OCI-LY1 (cell line): ENCODE measurements at regions not wholly inside any gene's neighbourhood (a gene's known extent, or its start where the extent isn't known, plus 50 kb on each side); places are given as distances from the start of the nearest gene placed in this dataset.

Experiments
- EZH2 ChIP-seq: fragments of 200-600 bp; sonication (generic), shearing (Covaris generic); IDR thresholded peaks from 2 replicates; pipeline ENCODE4 v1.8.0; 2017; ENCODE audit warnings: borderline replicate concordance, mixed run types, mild to moderate bottlenecking, antibody characterized with exemption, low read length, moderate library complexity, mixed read lengths
- TF ChIP-seq, protein P1 (sequence below): fragments of 200-600 bp; sonication (generic), shearing (Covaris generic); IDR thresholded peaks from 2 replicates; pipeline ENCODE4 v1.5.1; 2017; ENCODE audit warnings: mild to moderate bottlenecking, antibody characterized with exemption, low read length, moderate library complexity, mixed read lengths

DNA sequence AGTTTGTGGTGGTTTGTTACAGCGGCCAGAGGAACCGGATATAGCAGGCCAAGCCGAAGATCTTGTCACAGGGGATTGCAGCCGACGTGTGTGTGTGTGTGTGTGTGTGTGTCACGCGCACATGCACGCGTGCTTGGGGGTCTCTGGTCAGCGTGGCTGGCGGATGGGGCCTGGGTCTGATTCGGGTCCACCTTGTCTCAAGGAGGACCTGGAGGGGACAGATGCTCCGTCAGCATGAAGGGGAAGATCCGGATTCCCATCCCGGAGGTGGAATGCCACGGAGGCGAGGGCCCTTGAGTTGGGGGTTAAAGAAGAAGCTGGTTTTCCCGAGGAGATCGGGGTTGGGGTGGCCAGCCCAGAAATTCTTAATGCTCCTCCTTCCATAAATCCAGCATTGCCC is 1237.8 kb downstream of the BRD1 start:
- TF ChIP-seq, protein P1, sequence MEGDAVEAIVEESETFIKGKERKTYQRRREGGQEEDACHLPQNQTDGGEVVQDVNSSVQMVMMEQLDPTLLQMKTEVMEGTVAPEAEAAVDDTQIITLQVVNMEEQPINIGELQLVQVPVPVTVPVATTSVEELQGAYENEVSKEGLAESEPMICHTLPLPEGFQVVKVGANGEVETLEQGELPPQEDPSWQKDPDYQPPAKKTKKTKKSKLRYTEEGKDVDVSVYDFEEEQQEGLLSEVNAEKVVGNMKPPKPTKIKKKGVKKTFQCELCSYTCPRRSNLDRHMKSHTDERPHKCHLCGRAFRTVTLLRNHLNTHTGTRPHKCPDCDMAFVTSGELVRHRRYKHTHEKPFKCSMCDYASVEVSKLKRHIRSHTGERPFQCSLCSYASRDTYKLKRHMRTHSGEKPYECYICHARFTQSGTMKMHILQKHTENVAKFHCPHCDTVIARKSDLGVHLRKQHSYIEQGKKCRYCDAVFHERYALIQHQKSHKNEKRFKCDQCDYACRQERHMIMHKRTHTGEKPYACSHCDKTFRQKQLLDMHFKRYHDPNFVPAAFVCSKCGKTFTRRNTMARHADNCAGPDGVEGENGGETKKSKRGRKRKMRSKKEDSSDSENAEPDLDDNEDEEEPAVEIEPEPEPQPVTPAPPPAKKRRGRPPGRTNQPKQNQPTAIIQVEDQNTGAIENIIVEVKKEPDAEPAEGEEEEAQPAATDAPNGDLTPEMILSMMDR = no peak
- no peak for TF ChIP-seq EZH2
